WTC11 (cell line): ENCODE measurements at regions not wholly inside any gene's neighbourhood (a gene's known extent, or its start where the extent isn't known, plus 50 kb on each side); places are given as distances from the start of the nearest gene placed in this dataset.

Experiments
- ATAC-seq: fragments of 200-7000 bp; cut with Tn5 transposase; 2 replicates; pipeline ENCODE4 v1.10.0; 2021; ENCODE audit warnings: mild to moderate bottlenecking, moderate library complexity
- CTCF ChIA-PET: fragments of 300-600 bp; sonication (Branson Sonifier 250); formaldehyde crosslinking; loops from one replicate; lab custom pipeline; 2021; ENCODE audit warnings: antibody characterized with exemption; lab: Charles Lee
- POLR2A ChIA-PET: fragments of 350-600 bp; sonication (Branson Sonifier 250); formaldehyde crosslinking; loops from one replicate; lab custom pipeline; 2021; ENCODE audit warnings: antibody characterized with exemption; lab: Charles Lee
- DNase-seq: peaks from one replicate; pipeline ENCODE4 v3.0.0; 2021; ENCODE audit warnings: low spot score
- H3K27ac Mint-ChIP-seq: 2 replicates; pipeline ENCODE4 v1.8.0; 2021; ENCODE audit warnings: mixed read lengths
- H3K27me3 Mint-ChIP-seq: 2 replicates; pipeline ENCODE4 v1.8.0; 2021; ENCODE audit warnings: low read depth, mild to moderate bottlenecking, moderate library complexity, mixed read lengths
- H3K36me3 Mint-ChIP-seq: 2 replicates; pipeline ENCODE4 v1.8.0; 2021; ENCODE audit warnings: mixed read lengths
- H3K4me1 Mint-ChIP-seq: 2 replicates; pipeline ENCODE4 v1.8.0; 2022; ENCODE audit warnings: mixed read lengths
- H3K4me3 Mint-ChIP-seq: 2 replicates; pipeline ENCODE4 v1.8.0; 2021; ENCODE audit warnings: mild to moderate bottlenecking, moderate library complexity, mixed read lengths
- H3K9me3 Mint-ChIP-seq: 2 replicates; pipeline ENCODE4 v1.8.0; 2021; ENCODE audit warnings: mixed read lengths
- CREB1 ChIP-seq: sonication (generic); formaldehyde crosslinking; IDR thresholded peaks from 2 replicates; pipeline ENCODE4 v1.8.0; 2023; ENCODE audit warnings: mild to moderate bottlenecking, missing genetic modification reagents
- CTCF ChIP-seq: fragments of 200-600 bp; IDR thresholded peaks from 2 replicates; pipeline ENCODE4 v1.8.0; 2022; ENCODE audit warnings: antibody characterized with exemption
- HMGA2 ChIP-seq: fragments of 250-450 bp; sonication (Bioruptor Pico); IDR thresholded peaks from 2 replicates; pipeline ENCODE4 v1.4.0; 2021; ENCODE audit warnings: mild to moderate bottlenecking, moderate library complexity
- IRF2 ChIP-seq: sonication (generic); formaldehyde crosslinking; IDR thresholded peaks from 2 replicates; pipeline ENCODE4 v1.8.0; 2022; ENCODE audit warnings: low read depth, missing genetic modification reagents, borderline replicate concordance
- JAZF1 ChIP-seq: fragments of 250-450 bp; sonication (Bioruptor Pico); IDR thresholded peaks from 2 replicates; pipeline ENCODE4 v1.9.0; 2021; ENCODE audit warnings: moderate library complexity, mild to moderate bottlenecking, inconsistent platforms
- MAX ChIP-seq: sonication (generic); formaldehyde crosslinking; IDR thresholded peaks from 2 replicates; pipeline ENCODE4 v1.8.0; 2022; ENCODE audit warnings: mild to moderate bottlenecking, missing genetic modification reagents
- NFE2L1 ChIP-seq: sonication (generic); formaldehyde crosslinking; IDR thresholded peaks from 2 replicates; pipeline ENCODE4 v1.8.1; 2023; ENCODE audit warnings: missing genetic modification reagents
- NR1H2 ChIP-seq: sonication (generic); formaldehyde crosslinking; IDR thresholded peaks from 2 replicates; pipeline ENCODE4 v1.9.0; 2021; ENCODE audit warnings: mild to moderate bottlenecking, moderate library complexity, missing genetic modification reagents
- RELA ChIP-seq: sonication (generic); formaldehyde crosslinking; IDR thresholded peaks from 2 replicates; pipeline ENCODE4 v1.8.1; 2022; ENCODE audit warnings: missing genetic modification reagents, mild to moderate bottlenecking, borderline replicate concordance
- TCF7 ChIP-seq: sonication (generic); formaldehyde crosslinking; IDR thresholded peaks from 2 replicates; pipeline ENCODE4 v1.8.0; 2022; ENCODE audit warnings: mild to moderate bottlenecking, low read depth, missing genetic modification reagents, moderate library complexity
- TP53 ChIP-seq: sonication (generic); formaldehyde crosslinking; IDR thresholded peaks from 2 replicates; pipeline ENCODE4 v1.8.1; 2023; ENCODE audit warnings: mild to moderate bottlenecking, missing genetic modification reagents
- USF1 ChIP-seq: sonication (generic); formaldehyde crosslinking; IDR thresholded peaks from 2 replicates; pipeline ENCODE4 v1.8.0; 2022; ENCODE audit warnings: mild to moderate bottlenecking, missing genetic modification reagents
- ZMAT4 ChIP-seq: fragments of 250-450 bp; sonication (Bioruptor Pico); IDR thresholded peaks from 2 replicates; pipeline ENCODE4 v1.9.0; 2021; ENCODE audit warnings: mild to moderate bottlenecking
- ZNF232 ChIP-seq: sonication (generic); formaldehyde crosslinking; IDR thresholded peaks from 2 replicates; pipeline ENCODE4 v1.8.0; 2022; ENCODE audit warnings: mild to moderate bottlenecking, missing genetic modification reagents
- ZNF317 ChIP-seq: sonication (generic); formaldehyde crosslinking; IDR thresholded peaks from 2 replicates; pipeline ENCODE4 v1.8.1; 2023; ENCODE audit warnings: low read depth, mild to moderate bottlenecking, moderate library complexity, missing genetic modification reagents, borderline replicate concordance
- ZNF396 ChIP-seq: fragments of 250-450 bp; sonication (Bioruptor Pico); IDR thresholded peaks from 2 replicates; pipeline ENCODE4 v1.8.0; 2021; ENCODE audit warnings: mild to moderate bottlenecking, moderate library complexity, borderline replicate concordance
- ZNF416 ChIP-seq: fragments of 250-450 bp; sonication (Bioruptor Pico); IDR thresholded peaks from 2 replicates; pipeline ENCODE4 v1.9.0; 2021; ENCODE audit warnings: mild to moderate bottlenecking, inconsistent platforms
- ZNF423 ChIP-seq: fragments of 250-450 bp; sonication (Bioruptor Pico); IDR thresholded peaks from 2 replicates; pipeline ENCODE4 v2.1.2; 2022; ENCODE audit warnings: mild to moderate bottlenecking, moderate library complexity
- TF ChIP-seq, protein P1 (sequence below): fragments of 250-450 bp; sonication (Bioruptor Pico); IDR thresholded peaks from 2 replicates; pipeline ENCODE4 v1.9.0; 2021; ENCODE audit warnings: mild to moderate bottlenecking
- TF ChIP-seq, protein P2 (sequence below): sonication (generic); formaldehyde crosslinking; conservative IDR thresholded peaks from 2 replicates; pipeline ENCODE4 v1.8.1; 2022; ENCODE audit warnings: mild to moderate bottlenecking, missing genetic modification reagents

GRCh38 chr2:144592500-144593256 lies 72.8 kb upstream of the ZEB2 start (continued):
- TF ChIP-seq, protein P1, sequence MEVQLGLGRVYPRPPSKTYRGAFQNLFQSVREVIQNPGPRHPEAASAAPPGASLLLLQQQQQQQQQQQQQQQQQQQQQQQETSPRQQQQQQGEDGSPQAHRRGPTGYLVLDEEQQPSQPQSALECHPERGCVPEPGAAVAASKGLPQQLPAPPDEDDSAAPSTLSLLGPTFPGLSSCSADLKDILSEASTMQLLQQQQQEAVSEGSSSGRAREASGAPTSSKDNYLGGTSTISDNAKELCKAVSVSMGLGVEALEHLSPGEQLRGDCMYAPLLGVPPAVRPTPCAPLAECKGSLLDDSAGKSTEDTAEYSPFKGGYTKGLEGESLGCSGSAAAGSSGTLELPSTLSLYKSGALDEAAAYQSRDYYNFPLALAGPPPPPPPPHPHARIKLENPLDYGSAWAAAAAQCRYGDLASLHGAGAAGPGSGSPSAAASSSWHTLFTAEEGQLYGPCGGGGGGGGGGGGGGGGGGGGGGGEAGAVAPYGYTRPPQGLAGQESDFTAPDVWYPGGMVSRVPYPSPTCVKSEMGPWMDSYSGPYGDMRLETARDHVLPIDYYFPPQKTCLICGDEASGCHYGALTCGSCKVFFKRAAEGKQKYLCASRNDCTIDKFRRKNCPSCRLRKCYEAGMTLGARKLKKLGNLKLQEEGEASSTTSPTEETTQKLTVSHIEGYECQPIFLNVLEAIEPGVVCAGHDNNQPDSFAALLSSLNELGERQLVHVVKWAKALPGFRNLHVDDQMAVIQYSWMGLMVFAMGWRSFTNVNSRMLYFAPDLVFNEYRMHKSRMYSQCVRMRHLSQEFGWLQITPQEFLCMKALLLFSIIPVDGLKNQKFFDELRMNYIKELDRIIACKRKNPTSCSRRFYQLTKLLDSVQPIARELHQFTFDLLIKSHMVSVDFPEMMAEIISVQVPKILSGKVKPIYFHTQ: no peak
- TF ChIP-seq HMGA2 (CRISPR knock-in tag): no peak
- no peak for TF ChIP-seq RELA (CRISPR knock-in tag)

DNA sequence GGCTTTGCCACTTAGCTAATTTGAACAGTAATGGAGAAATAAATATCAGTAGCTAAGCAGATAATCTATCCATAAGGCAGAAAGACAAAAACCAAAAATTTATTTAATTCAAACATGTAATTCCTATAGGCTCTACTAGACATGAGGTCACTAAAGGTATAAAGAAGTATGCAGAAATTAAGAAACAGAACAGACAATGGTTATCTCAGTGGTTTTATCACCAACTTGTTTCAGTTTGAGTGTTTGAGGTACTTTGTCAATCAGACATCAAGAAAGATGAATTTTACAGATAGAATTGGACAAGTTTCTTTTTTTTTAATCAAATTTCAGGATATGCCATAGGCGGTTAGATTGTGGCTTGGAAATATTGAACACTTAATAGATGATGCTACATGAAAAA lies 67.4 kb upstream of the ZEB2 start:
- DNase-seq: no peak
- TF ChIP-seq ZNF232: no peak
- no peak for TF ChIP-seq ZNF317 (CRISPR knock-in tag)
- TF ChIP-seq RELA (CRISPR knock-in tag): no peak
- TF ChIP-seq JAZF1 (CRISPR knock-in tag): no peak
- TF ChIP-seq, protein P2, sequence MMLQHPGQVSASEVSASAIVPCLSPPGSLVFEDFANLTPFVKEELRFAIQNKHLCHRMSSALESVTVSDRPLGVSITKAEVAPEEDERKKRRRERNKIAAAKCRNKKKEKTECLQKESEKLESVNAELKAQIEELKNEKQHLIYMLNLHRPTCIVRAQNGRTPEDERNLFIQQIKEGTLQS (CRISPR knock-in tag): no peak
- TF ChIP-seq ZNF396 (CRISPR knock-in tag): no peak
- TF ChIP-seq ZNF416: no peak
- no peak for TF ChIP-seq NR1H2 (CRISPR knock-in tag)
- TF ChIP-seq ZMAT4 (CRISPR knock-in tag): no peak
- no peak for TF ChIP-seq CTCF
- no peak for TF ChIP-seq MAX (CRISPR knock-in tag)
- TF ChIP-seq ZNF423 (CRISPR knock-in tag): no peak
- TF ChIP-seq USF1: no peak
- no peak for TF ChIP-seq IRF2
- TF ChIP-seq CREB1: no peak
- no peak for TF ChIP-seq TCF7 (CRISPR knock-in tag)
- TF ChIP-seq TP53 (CRISPR knock-in tag): no peak
- no peak for TF ChIP-seq NFE2L1 (CRISPR knock-in tag)
- TF ChIP-seq, all 79 proteins: peak for 0
- no peaks in the 10 kb centered on the region; the same call in 1 of the 2 replicates for H3K27me3 Mint-ChIP-seq
- ATAC-seq: no peak
- ChIA-PET CTCF (no interaction called here), POLR2A (interaction anchor here (0.6 kb wide), 1 partner anchor 1266 kb away, joined by 3 read pairs; no protein-coding TSS in a partner anchor)
- H3K36me3 Mint-ChIP-seq: no peaks in the 10 kb centered on the region
- no peaks in the 10 kb centered on the region for H3K9me3 Mint-ChIP-seq
- no peak overlapping the region for H3K4me3 Mint-ChIP-seq
- no peak overlapping the region for H3K27ac Mint-ChIP-seq
- peaks cover 33% of the 10 kb centered on the region for H3K4me1 Mint-ChIP-seq
